NCI-H2171 treated with DMSO at 0.1 percent for 48 hours (cell line): ENCODE measurements at regions not wholly inside any gene's neighbourhood (a gene's known extent, or its start where the extent isn't known, plus 50 kb on each side); places are given as distances from the start of the nearest gene placed in this dataset.
A peak's percentile ranks its signal among the peaks of the same experiment; 100 is the strongest.
"Not testable (repeated sequence)": the region's sequence is repeated elsewhere in the genome, so short reads cannot be mapped to it uniquely, and the experiment has no call there.

Experiments
- DNase-seq: peaks from one replicate; lab custom pipeline; 2025; lab: John Stamatoyannopoulos, UW

DNA sequence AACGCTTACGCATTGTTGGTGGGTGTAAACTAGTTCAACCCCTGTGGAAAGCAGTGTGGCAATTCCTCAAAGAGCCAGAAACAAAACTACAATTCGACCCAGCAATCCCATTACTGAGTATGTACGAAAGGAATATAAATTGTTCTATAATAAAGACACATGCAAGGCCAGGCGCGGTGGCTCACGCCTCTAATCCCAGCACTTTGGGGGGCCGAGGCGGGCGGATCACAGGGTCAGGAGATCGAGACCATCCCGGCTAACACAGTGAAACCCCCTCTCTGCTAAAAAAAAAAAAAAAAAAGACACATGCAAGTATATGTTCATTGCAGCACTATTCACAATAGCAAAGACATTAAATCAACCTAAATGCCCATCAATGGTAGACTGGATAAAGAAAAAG is 217.6 kb upstream of the ISL1 start:
- not testable (repeated sequence) for DNase-seq

DNA sequence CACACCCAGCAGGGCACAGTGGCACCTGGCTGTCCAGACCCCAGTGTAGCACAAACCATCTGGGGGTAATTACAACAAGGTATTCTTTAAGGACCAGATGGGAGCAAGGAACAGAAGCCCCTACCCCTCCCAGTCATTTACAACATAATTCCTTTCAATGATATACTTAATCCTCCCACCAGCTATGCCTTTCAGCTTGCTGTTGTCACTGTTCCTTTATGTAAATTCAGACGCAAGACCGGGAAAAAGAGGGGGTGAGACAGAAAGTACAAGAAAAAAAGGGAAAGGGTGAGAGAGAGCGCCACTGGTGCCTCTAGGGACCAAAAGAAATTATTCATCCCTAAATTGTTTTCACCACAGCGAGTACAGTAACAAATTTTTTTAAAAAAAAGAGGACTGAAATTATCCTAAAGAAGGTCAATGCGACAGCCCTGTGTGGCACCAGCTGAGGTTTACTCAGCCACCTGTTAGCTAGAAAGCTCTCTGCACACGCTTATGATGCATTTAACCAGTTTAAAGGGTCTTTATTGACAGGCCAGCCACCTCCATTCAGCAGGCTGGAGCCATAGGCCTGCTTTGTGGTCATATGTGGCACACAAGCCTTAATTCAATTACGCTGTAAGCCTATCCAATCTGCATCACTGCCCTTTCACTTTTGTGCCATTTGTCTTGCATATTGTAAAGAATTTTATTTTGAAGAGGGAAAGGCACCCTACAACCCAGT is 210.2 kb upstream of the ISL1 start:
- peak; percentile 100 for DNase-seq

DNA sequence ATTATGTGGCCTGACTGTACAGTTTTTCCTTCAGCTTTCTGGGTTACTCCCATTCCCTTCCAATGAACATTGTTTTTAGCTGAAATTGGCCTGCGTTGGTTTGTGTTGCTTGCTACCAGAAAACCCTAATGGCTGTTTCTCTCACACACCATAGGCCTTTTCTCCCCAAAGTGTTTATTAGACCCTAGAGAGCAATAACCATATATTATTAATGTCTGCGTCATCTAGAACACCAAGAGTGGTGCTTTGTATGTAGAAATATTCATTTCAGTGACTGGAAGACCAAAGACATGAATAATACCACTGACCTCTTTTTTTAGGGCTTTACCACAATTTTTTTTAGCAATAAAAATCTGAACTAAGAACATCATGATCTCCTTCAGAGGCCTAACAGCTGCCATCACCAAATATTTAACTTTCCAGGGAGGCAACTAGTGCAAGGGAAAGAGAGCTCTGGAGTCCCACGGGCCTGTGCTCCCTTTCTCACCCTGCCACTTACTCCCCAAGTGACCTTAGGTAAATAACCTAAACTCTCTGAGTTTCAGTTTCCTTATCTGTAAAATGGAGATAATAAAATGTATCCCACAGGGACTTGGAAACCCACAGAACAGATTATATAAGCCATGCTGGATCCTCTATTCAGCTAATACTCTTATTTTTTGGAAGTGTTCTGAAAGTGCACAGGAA is 201.9 kb upstream of the ISL1 start:
- DNase-seq: peak; percentile 20

DNA sequence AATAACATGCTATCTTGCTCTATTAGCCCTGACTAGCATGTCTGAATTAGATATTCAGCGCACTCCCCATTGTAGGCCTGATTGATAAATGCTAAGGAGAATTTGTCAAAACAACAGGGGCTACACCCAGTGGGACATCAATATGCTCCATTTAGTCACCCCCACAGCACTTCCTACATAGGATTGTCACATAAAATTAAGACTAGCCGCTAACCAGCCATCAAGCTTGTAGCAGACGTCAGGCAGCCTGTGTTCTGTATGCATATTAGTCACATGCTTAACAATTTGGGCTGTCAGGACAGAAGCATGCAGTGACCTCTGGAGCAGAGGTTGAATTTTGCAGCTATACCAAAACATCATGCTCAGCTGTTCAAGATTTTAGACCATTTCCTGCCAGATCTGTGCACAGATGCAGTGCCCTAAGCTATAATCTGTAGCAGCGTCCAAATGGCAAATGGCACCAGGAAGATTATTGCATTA is 197.4 kb upstream of the ISL1 start:
- no peak for DNase-seq

DNA sequence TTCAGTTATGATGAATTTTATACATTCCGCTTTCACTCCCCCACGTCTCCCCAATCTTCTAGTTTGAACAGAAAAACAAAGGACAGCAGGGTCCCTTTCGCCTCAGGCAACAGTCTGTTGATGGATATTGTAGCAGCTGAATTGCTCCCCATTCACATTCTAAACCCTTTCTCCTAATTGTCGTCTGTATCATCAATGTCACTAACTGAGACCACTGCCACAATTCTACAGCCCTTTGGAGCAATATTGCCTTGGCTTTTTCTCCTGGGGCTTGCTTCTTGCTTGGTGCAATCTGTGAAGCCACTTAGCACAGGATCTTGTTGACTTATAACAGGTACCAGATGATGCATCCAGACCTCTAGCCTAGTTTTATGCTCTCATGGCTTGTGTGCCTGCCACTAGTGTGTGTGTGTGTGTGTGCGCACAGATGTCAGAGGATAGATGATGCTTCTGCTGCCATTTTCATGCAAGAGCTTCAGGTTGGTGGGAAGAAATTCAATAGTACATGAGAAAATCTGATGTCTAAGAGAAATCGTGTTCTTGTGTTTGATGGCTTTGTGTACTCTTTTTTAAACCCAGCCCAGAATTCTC is 195.2 kb upstream of the ISL1 start:
- peak; percentile 94 for DNase-seq

DNA sequence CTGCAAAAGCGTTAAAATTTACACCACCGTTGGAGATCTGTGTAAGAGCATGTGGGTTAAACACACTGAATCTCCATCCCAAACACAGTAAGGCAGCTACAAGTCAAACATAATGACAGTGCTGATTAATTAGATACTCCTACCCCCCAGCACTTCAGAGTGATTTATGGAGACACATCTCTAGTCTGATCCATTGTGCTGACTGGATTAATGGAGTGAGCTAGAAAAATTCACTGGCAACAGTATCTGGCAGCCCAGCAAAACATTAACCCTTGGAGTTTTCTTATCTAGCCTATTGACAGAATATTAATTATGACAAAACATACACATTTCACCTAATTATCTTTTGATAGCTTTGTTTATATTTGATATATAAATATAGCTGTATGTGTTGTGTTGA is 188.6 kb upstream of the ISL1 start:
- peak; percentile 59 for DNase-seq

DNA sequence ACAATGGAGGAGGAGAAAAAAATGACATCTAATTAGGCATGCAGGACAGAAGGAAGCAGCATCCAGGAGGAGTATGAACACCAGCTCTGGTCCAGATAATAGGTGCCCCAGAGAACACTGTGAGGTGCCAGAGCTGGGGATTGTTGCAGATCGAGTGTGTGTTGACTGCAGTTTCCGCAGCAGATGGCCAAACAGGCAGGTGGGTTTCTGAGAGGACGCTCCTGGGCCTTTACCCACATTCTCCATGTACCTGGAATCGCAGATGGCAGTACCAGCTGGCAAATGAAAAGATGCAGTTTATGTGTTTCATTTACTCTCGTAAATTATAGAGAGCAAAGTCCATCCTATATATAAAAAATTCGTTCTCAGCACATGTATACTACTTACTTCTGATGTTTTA is 182.2 kb upstream of the ISL1 start:
- DNase-seq: peak; percentile 100

DNA sequence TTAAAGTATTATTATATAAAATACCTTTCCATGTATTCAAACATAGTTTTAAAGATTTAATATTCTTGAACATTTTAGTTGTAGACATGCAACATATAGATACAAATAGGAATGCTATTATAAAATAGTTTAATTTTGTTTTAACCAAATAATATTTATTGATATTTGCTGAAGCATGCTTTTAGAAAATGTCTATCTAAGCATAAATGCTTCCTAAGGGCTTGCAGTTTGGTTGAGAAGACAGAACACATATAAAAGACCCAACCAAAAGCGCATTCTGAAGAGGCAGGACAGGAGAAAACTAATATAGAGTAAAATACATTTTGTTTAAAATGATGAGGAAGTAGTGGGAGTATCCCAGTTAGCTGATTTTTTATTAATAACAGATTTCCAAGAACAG is 181.5 kb upstream of the ISL1 start:
- peak; percentile 37 for DNase-seq

DNA sequence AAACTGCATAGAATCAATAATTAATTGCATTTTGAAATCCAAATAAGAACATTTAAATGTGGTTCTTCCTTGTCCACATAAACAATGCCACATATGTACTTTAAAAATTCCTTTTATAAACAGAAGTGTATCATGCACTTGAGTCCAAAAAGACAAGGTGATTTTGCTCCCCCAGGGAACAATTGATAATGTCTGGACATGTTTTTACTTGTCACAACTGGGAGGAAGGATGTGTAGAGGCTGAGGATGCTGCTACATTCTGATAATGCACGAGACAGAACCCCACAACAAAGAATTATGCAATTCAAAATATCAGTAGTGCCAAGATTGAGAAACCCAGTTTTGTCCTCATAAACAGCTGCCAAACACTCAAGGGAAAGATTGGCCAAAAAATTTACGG is 181.1 kb upstream of the ISL1 start:
- peak; percentile 59 for DNase-seq

DNA sequence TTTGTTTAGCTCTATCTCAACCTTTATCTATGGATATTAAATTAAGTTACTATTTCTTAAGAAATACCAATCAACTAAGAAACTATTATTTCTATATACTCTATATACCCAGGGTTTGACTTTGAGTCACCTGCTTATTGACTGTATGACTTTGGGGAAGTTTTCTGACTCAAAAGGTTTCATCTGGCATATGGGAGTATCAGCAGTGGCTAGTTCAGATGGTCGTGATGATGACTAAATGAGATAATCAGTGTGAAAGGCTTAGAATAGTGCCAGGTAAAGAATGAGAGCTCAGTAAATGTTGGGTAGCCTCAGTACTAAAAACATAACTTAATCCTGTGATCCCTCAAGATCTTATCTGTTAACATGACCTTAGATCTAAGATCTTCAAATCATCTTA is 179.7 kb upstream of the ISL1 start:
- DNase-seq: no peak

DNA sequence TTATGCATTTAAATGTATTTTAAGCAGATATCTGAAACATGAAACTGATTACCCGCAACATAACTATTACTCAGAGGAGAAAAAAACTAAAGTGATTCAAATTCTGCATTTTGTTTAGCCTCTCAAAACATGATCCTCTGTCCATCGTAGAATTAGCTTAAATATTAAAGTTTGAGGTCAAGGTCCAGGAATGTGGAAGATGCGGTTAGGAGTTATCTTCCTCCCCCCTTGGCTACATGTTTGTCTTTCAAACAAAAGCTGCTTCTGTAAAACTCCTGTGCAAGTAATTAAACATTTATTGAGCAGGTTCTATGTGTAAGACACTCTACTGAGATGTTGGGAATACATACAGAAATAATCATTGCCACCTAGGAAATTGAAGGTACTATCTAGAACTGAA is 175.0 kb upstream of the ISL1 start:
- DNase-seq: no peak

DNA sequence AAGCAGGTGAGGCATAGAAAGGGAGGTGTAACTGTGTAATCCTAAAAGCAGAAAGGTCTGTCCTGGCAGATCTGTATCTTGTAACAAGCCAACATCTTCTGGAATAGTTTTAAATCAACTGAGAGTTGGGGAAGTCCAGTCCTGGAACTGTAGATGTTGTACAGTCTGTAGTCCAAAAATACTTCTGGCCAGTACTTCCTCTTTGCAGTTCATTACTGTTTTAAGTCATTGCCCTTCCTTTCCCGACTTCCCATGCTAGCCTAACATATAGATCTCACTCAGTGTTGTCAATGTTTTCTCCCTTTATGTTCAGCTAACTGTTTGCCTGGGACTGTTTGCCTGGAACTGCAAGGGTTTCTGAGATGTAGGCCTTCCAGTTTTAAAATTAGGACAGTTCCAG is 168.5 kb upstream of the ISL1 start:
- DNase-seq: no peak

DNA sequence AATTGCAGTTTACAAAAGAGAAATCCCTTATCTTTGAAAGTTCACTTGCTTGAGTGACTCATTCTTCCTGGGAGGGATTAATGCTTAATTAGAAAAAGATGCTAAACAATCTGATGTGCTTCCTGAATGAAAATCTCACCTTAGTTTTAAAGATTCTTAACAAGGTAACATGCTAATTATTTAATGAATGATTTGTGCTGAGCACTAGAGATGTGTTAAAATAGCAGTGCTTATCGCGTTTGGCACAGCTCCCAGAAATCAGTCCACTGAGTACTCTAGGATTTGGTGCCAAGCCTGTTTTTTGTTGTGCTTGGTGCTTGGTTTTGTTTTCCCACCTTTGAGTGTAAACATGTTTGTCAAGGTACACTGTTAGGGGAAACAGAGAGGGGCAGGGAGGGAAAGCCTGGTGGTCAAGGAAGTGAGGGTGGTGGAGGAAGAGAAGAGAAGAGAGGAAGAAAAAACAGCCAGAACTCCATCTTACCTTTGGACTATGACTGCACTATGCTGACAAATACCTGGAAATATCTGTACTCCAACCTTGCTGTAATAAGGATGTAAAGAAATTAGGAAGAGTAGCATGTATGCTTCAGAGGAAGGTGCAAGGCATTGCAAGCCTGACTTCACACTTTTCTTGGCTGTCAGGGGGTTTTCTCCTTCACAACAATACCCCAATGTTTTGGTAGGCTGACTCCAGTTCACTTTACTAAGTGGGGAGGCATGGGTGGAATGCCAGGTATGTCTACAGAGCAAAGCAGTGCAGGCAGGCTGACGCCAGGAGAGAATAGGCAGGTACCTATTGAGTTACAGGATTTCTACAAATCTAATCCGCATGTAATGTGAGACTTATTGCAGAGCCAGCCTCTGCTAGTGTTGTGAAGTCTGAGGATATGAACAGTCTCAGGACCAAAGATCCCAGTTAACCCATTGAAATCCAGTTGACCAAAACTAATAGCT is 157.2 kb upstream of the ISL1 start:
- peak; percentile 97 for DNase-seq

DNA sequence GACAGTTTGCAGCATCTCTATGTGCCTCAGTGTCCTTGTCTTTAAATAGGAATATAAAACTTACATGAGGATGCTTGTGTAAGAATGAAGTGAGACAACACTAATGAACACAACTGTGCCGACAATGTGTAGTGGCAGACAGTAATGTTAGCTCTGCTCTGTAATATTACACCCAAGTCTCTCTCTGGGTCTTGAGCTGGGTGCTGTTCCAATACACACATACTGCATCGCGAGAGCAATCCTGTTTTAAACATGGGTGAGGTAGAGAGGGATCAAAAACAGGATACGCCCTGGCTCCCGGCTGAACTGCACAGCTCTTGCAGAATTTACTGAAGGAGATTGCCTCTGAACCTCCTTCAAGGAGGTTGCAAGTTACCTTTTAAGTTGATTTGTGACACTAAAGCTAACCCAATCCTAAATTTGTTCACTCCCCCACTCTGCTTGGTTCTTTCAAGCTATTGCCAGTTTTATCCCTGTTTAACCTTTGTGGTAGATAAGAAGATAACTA is 155.2 kb upstream of the ISL1 start:
- DNase-seq: peak; percentile 65

DNA sequence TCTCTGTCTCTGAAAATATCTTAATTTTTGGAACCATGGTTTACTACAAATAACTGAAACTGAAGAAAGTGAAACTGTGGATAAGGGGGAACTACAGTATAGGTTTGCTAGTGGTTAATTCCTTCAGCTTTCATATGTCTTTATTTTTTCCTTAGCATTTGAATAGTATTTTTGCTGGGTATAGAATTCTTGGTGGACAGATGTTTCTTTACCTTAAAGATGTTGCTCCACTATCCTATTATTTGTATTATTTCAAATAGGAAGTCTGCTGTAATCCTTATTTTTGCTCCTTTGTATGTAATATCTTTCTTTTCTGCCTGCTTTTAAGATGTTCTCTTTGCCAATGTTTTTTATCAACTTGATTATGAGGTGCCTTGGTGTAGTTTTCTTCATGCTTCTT is 152.9 kb upstream of the ISL1 start:
- DNase-seq: no peak

DNA sequence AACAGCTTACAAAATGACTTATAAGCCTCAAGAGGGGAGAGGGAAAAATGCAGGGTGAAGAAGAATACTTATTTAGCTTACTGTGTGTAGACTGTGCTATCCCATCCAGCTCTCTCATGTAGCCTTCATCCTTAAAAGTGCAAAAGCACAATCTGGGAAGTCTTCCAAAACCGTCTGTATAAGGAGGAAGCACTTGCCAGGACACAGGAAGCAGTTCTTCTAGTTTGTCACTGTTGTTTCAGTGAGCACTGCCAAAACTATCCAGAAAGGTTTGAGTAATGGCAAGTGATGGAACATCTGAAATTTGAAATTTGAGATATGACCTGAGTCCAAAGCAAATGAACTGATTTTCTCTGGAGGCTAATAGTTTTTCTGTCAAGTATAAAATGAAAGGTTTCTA is 140.8 kb upstream of the ISL1 start:
- peak; percentile 13 for DNase-seq

DNA sequence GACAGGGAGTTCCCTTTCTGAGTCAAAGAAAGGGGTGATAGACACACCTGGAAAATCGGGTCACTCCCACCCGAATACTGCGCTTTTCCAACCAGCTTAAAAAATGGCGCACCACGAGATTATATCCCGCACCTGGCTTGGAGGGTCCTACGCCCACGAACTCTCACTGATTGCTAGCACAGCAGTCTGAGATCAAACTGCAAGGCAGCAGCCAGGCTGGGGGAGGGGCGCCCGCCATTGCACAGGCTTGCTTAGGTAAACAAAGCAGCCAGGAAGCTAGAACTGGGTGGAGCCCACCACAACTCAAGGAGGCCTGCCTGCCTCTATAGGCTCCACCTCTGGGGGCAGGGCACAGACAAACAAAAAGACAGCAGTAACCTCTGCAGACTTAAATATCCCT is 132.3 kb upstream of the ISL1 start:
- not testable (repeated sequence) for DNase-seq

DNA sequence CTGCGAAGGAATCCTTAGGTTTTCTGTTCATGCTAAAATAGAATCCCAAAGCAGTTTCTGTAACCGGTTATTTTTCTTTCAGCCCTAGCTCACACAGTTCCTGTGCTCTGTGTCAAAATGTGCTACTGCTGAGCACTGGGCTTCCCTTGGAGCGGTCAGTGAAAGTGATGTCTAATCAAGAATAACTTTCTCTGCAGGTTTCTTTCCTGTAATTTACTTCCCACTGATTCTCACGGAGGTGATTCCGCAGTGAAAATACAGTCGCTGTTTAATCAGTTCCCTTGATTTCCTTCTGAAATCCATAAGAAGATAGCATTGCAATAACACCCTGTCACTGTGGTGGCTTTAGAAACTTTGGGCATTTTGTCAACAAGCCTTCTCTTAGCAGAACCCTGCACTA is 112.0 kb upstream of the ISL1 start:
- no peak for DNase-seq

DNA sequence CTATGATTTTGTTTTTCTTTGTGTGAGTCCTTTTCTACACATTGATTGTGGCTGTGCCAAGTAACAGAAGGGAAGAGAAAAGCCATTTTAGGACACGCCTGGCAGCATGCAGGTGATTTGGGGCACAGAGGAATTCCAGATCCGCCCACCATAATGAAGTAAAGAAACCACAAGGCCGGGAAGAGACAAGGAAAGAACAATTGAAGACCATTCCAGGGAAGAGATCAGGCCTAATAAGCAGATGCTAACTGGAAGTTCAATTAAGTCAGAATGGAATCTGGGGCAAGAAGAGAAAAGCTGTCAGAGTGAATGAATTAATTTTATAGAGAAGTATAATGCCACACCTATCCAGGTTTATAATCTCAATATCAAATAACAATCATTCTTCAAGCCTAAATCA is 110.2 kb upstream of the ISL1 start:
- peak; percentile 39 for DNase-seq

DNA sequence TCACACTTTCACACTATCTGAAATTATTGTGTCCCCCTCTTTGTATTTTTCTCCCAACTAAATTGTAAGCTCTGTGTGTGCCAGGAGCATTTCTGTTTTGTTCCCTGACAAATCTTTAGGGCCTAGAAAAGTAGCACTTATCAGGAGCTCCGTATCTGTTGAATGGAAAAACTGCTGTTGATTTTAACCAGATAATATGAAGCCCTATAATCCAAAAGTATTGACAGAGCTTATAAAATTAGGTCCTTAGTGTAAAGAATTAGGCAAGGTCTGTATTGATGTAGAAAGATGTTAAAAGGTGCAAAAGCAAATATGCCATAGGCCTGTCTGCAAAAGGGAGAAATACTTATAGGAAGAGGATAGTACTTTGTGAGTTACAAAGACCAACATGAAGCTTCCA is 109.4 kb upstream of the ISL1 start:
- DNase-seq: no peak

DNA sequence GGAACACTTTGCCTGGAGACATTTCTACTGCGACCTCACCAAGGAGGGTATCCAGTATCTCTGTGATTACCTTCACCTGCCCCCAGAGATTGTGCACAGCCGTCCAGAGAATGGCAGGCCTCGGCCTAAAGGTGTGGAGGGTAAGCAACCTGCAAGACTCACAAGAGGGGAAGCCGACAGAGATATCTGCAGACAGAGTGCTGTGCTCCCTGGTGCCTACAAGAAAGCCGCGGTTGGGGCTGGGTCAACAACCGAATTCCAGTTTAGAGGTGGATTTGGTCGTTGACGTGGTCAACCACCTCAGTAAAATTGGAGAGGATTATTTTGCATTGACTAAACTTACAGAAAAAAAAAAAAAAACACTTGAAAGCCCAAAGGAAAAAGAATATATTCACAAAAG is 107.8 kb upstream of the ISL1 start:
- DNase-seq: no peak

DNA sequence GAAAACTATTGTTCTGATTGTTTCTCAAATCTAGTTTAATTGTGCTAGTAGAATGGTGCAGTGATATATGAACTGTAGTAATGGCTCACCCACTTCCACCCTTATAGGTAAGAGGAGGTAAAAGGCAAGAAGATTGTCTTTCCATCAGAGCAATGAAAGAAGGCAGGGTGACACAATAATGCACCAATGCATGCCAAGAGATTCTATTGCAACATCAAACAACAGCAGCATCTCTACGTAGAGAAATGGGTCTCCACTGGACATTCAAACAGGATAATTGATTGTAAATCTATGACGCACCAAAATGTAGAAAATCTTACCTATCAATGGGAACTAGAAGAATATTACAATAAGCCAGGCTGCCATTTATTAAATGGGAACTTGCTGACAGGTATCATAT is 107.0 kb upstream of the ISL1 start:
- DNase-seq: no peak
